Heart left ventricle (tissue), 16 donors: ENCODE measurements at regions not wholly inside any gene's neighbourhood (a gene's known extent, or its start where the extent isn't known, plus 50 kb on each side); places are given as distances from the start of the nearest gene placed in this dataset.

Experiments used
- ATAC-seq, 4 donors: fragments of 200-7000 bp; cut with Tn5 transposase; one replicate each; pipeline ENCODE4 v1.9.1; 2020 to 2022; ENCODE audit warnings: moderate library complexity in 4 of 4, mild to moderate bottlenecking in 3 of 4, moderate number of reproducible peaks in 1 of 4
- DNase-seq, 5 donors: peaks; one replicate each; pipeline ENCODE4 v3.0.0-alpha.2; 2020
- H3K27ac ChIP-seq, 12 donors: fragments of 200-600 bp; sonication (generic) in 4 of 12; one replicate each; pipeline versions ENCODE4 v1.5.0 to v1.8.0; 2016 to 2022; ENCODE audit warnings: mild to moderate bottlenecking in 2 of 12
- H3K27me3 ChIP-seq, 9 donors: fragments of 200-600 bp; sonication (generic) in 2 of 9; one replicate each; pipeline versions ENCODE4 v1.5.1 to v1.8.0; 2016 to 2022; ENCODE audit warnings: mild to moderate bottlenecking in 3 of 9
- H3K36me3 ChIP-seq, 9 donors: fragments of 200-600 bp; sonication (generic) in 2 of 9; one replicate each; pipeline versions ENCODE4 v1.5.0 to v1.8.0; 2018 to 2022; ENCODE audit warnings: mild to moderate bottlenecking in 2 of 9
- H3K4me1 ChIP-seq, 12 donors: fragments of 200-600 bp; sonication (generic) in 4 of 12; one replicate each; pipeline versions ENCODE4 v1.5.0 to v1.8.0; 2016 to 2022; ENCODE audit warnings: mild to moderate bottlenecking in 3 of 12
- H3K4me3 ChIP-seq, 12 donors: fragments of 200-600 bp; sonication (generic) in 4 of 12; one replicate each; pipeline versions ENCODE4 v1.5.0 to v1.8.0; 2017 to 2022; ENCODE audit warnings: mild to moderate bottlenecking in 9 of 12, moderate library complexity in 4 of 12
- H3K9me3 ChIP-seq, 12 donors: fragments of 200-600 bp; sonication (generic) in 4 of 12; one replicate each; pipeline versions ENCODE4 v1.5.0 to v1.8.0; 2016 to 2022; ENCODE audit warnings: mild to moderate bottlenecking in 1 of 12
- CTCF ChIP-seq, 12 donors: fragments of 200-600 bp; sonication (generic) in 4 of 12; IDR thresholded peaks; one replicate each; pipeline versions ENCODE4 v1.5.0 to v1.8.0; 2018 to 2022; ENCODE audit warnings: antibody characterized with exemption in 12 of 12, mild to moderate bottlenecking in 5 of 12
- POLR2A ChIP-seq, 2 donors: fragments of 450-650 bp; IDR thresholded peaks; one replicate each; pipeline ENCODE4 v1.6.1; 2017; ENCODE audit warnings: antibody characterized with exemption in 2 of 2, mild to moderate bottlenecking in 2 of 2, moderate library complexity in 2 of 2
- WGBS, 4 donors: extraction: QIAGEN DNeasy Blood & Tissue Kit in 2 of 4; methylation state at CpG; one replicate each; pipeline versions ENCODE4 v1.1.5 to v1.1.7; 2013 to 2018; 5-methylcytosine and 5-hydroxymethylcytosine counted together
- intact Hi-C, 10 donors: fragments of 100-400 bp; cut with DNase I; formaldehyde crosslinking; loops; one replicate each; pipeline versions ENCODE4 v1.11.1 to v1.14.2; 2022
- donor health status: ischemic (EF 13 %, LVEDD 7.1; RV severe dilation, severe dysfunction).
- donor health status: healthy with polysubstance abuse.
- donor health status: DM: no; HTN: yes; CAD: no.
- donor health status: DM: no; HTN: no; CAD: no.
- donor health status: ischemic (EF 25% LVEDD 6.9; RV normal size, moderate dysfunction).
- donor health status: ischemic (EF 25% LVEDD 5.7; RV mildly dilated, moderate dysfunction).
- donor health status: healthy.
- donor health status: DM: yes; HTN: yes; CAD: no.
- donor health status: ischemic (EF 35%, LVEDD 5.7; RV mildly dilated, moderate dysfunction).
- donor health status: nonischemic (EF 11% LVEDD 7.7; RV severe dilation, severe dysfunction).
- donor health status: DM: yes; HTN: yes; CAD: no.
- donor health status: PGD.
- donor health status: ischemic (EF 29% LVEDD 5.4; RV normal size, mild dysfunction).
- donor health status: nonischemic (EF 23%, LVEDD 6.1; RV moderate dilation, normal function).

- ATAC-seq (no peak), DNase-seq (no peak)
- no peaks in the 10 kb centered on the region for H3K27me3 ChIP-seq
- TF ChIP-seq CTCF (IDR thresholded peaks at IDR 0.05) (no peak), POLR2A (IDR thresholded peaks at IDR 0.05) (no peak)
- no peaks in the 10 kb centered on the region for H3K4me1 ChIP-seq
- intact Hi-C loops, result no loop called here
- peaks cover 0 to 8% (median 0%) of the 10 kb centered on the region in 12 donors for H3K9me3 ChIP-seq
- no peak overlapping the region for H3K27ac ChIP-seq
- no peak overlapping the region for H3K4me3 ChIP-seq
- 74 to 83% (median 77%) methylated on average over 3 of the region's 3 CpGs for WGBS, 4 donors
- H3K36me3 ChIP-seq, result no peaks in the 10 kb centered on the region
These were observed 838.2 kb upstream of the MGAT4C start for GRCh38 chr12:87094356-87094755.

- H3K4me1 ChIP-seq, result no peaks in the 10 kb centered on the region
- no peaks in the 10 kb centered on the region for H3K36me3 ChIP-seq
- H3K9me3 ChIP-seq, result peaks cover 0 to 2% (median 0%) of the 10 kb centered on the region in 12 donors
- ATAC-seq (no peak), DNase-seq (no peak)
- H3K27me3 ChIP-seq, result no peaks in the 10 kb centered on the region
- TF ChIP-seq POLR2A (IDR thresholded peaks at IDR 0.05) (no peak), CTCF (IDR thresholded peaks at IDR 0.05) (no peak)
- no peak overlapping the region for H3K27ac ChIP-seq
- no peak overlapping the region for H3K4me3 ChIP-seq
- 68 to 83% (median 81%) methylated on average over 1 of the region's 1 CpG for WGBS, 4 donors
- intact Hi-C loops, result no loop called here
These were observed 836.2 kb upstream of the MGAT4C start for GRCh38 chr12:87092421-87092820.

GRCh38 chr12:87086118-87086891 lies 830.1 kb upstream of the MGAT4C start:
- H3K4me3 ChIP-seq, result no peak overlapping the region
- no peaks in the 10 kb centered on the region for H3K4me1 ChIP-seq
- peaks cover 0 to 2% (median 0%) of the 10 kb centered on the region in 12 donors for H3K9me3 ChIP-seq
- ATAC-seq (no peak), DNase-seq (no peak)
- H3K27me3 ChIP-seq, result no peaks in the 10 kb centered on the region
- no peaks in the 10 kb centered on the region for H3K36me3 ChIP-seq
- no peak overlapping the region for H3K27ac ChIP-seq
- WGBS, 4 donors, result 73 to 82% (median 81%) methylated on average over 3 of the region's 3 CpGs
- intact Hi-C loops, result no loop called here
- no peak for TF ChIP-seq CTCF (IDR thresholded peaks at IDR 0.05)
- no peak for TF ChIP-seq POLR2A (IDR thresholded peaks at IDR 0.05)

GRCh38 chr12:87085286-87085685 lies 829.1 kb upstream of the MGAT4C start:
- H3K4me1 ChIP-seq, result no peaks in the 10 kb centered on the region
- TF ChIP-seq POLR2A (IDR thresholded peaks at IDR 0.05), result no peak
- TF ChIP-seq CTCF (IDR thresholded peaks at IDR 0.05), result no peak
- peaks cover 0 to 2% (median 0%) of the 10 kb centered on the region in 12 donors for H3K9me3 ChIP-seq
- H3K27ac ChIP-seq, result no peak overlapping the region
- ATAC-seq, result no peak
- intact Hi-C loops, result no loop called here
- H3K4me3 ChIP-seq, result no peak overlapping the region
- no peaks in the 10 kb centered on the region for H3K36me3 ChIP-seq
- H3K27me3 ChIP-seq, result no peaks in the 10 kb centered on the region
- no peak for DNase-seq
